Neural cell (in vitro differentiated cells): ENCODE measurements at regions not wholly inside any gene's neighbourhood (a gene's known extent, or its start where the extent isn't known, plus 50 kb on each side); places are given as distances from the start of the nearest gene placed in this dataset.

Experiments used
- EP300 ChIP-seq: fragments of 450-650 bp; conservative IDR thresholded peaks from 2 replicates; pipeline ENCODE4 v1.6.1; 2014; ENCODE audit warnings: antibody characterized with exemption, mild to moderate bottlenecking, moderate library complexity; ENCODE audit not compliant: poor library complexity, severe bottlenecking
- EZH2 ChIP-seq: fragments of 200-600, 300-800 bp; shearing (Covaris generic), sonication (generic); IDR thresholded peaks from 2 replicates; pipeline ENCODE4 v1.6.1; 2014; ENCODE audit warnings: antibody characterized with exemption, low read length, borderline replicate concordance, mild to moderate bottlenecking; ENCODE audit not compliant: insufficient read depth, poor library complexity, severe bottlenecking

GRCh38 chr7:84792231-84792893, 394.5 kb downstream of the SEMA3D start:
- TF ChIP-seq EP300: no peak
- no peak for TF ChIP-seq EZH2
